K562 (cell line): ENCODE measurements at regions not wholly inside any gene's neighbourhood (a gene's known extent, or its start where the extent isn't known, plus 50 kb on each side); places are given as distances from the start of the nearest gene placed in this dataset.

Experiments
- ATAC-seq: fragments of 200-7000 bp; cut with Tn5 transposase; 3 replicates; pipeline ENCODE4 v1.9.1; 2020; ENCODE audit warnings: moderate library complexity
- BruUV-seq: library from RNA; stranded (reverse); fragments of 400-500 nt; replicated peaks from 2 replicates; lab custom pipeline; 2021; lab: Mats Ljungman, UMichigan
- CTCF ChIA-PET: fragments of 300-600 bp; formaldehyde crosslinking; extraction: SDS; loops from one replicate; lab custom pipeline; 2021; ENCODE audit warnings: low intra/inter-chr PET ratio; lab: Yijun Ruan, JAX
- POLR2A ChIA-PET: fragments of 300-600, 350-650 bp; sonication (Branson Sonifier 250); formaldehyde crosslinking; extraction: SDS; loops from one replicate; lab custom pipeline; 2021; ENCODE audit warnings: antibody characterized with exemption, inconsistent platforms; lab: Yijun Ruan, JAX
- DNase-seq, 4 experiments: peaks; one replicate each; pipeline versions ENCODE4 v3.0.0 to v3.0.0-alpha.2; 2011 to 2018; ENCODE audit warnings: low spot score in 3 of 4, mixed read lengths in 3 of 4; ENCODE audit errors: extremely low read depth in 1 of 4
- FAIRE-seq: peaks from 2 replicates; lab custom pipeline; 2011; peaks lifted over from hg19 to GRCh38; lab: Jason Lieb, UNC
- H2AFZ ChIP-seq: 2 replicates; pipeline ENCODE4 v1.6.0; 2011; ENCODE audit warnings: low read depth, low read length, control low read depth, inconsistent platforms
- H3K27ac ChIP-seq: fragments of 200-600 bp; 3 replicates; pipeline ENCODE4 v1.8.0; 2011; ENCODE audit warnings: low read depth, mild to moderate bottlenecking, control low read depth, inconsistent platforms, low read length, moderate library complexity, mixed read lengths; ENCODE audit errors: extremely low read depth
- H3K27me3 ChIP-seq, 2 experiments: fragments of 300-600 bp in 1 of 2; 2 replicates in 1 of 2; 3 replicates in 1 of 2; pipeline versions ENCODE4 v1.6.0 to v1.8.0; 2011; ENCODE audit warnings: inconsistent platforms in 2 of 2, low read length in 2 of 2, mild to moderate bottlenecking in 1 of 2, mixed read lengths in 1 of 2, moderate library complexity in 1 of 2; ENCODE audit not compliant: control insufficient read depth in 2 of 2, insufficient read depth in 2 of 2
- H3K36me3 ChIP-seq: fragments of 300-600 bp; 3 replicates; pipeline ENCODE4 v1.8.0; 2011; ENCODE audit warnings: mild to moderate bottlenecking, low read length, inconsistent platforms; ENCODE audit not compliant: control insufficient read depth, insufficient read depth
- H3K4me1 ChIP-seq, 2 experiments: fragments of 200-600 bp in 1 of 2; replicated peaks in 1 of 2; 2 replicates in 1 of 2; 3 replicates in 1 of 2; pipeline versions ENCODE4 v1.5.1 to v1.8.0; 2011; ENCODE audit warnings: inconsistent platforms in 2 of 2, low read length in 2 of 2, mild to moderate bottlenecking in 1 of 2, mixed read lengths in 1 of 2, moderate library complexity in 1 of 2; ENCODE audit not compliant: control insufficient read depth in 2 of 2, insufficient read depth in 2 of 2
- H3K4me2 ChIP-seq: 2 replicates; pipeline ENCODE4 v1.6.1; 2011; ENCODE audit warnings: low read length, control low read depth, inconsistent platforms, mixed read lengths; ENCODE audit not compliant: insufficient read depth
- H3K4me3 ChIP-seq: fragments of 200-600 bp; sonication (generic), shearing (Covaris generic); 2 replicates; pipeline ENCODE4 v1.5.1; 2016; ENCODE audit warnings: control low read depth, inconsistent platforms
- H3K79me2 ChIP-seq: fragments of 200-600 bp; 3 replicates; pipeline ENCODE4 v1.8.0; 2011; ENCODE audit warnings: low read length, inconsistent platforms; ENCODE audit not compliant: control insufficient read depth, insufficient read depth
- H3K9ac ChIP-seq, 2 experiments: 2 replicates each; pipeline versions ENCODE4 v1.6.0 to v1.6.1; 2011; ENCODE audit warnings: low read depth in 2 of 2, low read length in 2 of 2, control low read depth in 1 of 2, inconsistent platforms in 1 of 2, mild to moderate bottlenecking in 1 of 2, mixed read lengths in 1 of 2; ENCODE audit not compliant: insufficient read depth in 1 of 2
- H3K9me1 ChIP-seq: one replicate; pipeline ENCODE4 v1.6.0; 2011; ENCODE audit warnings: inconsistent platforms, mild to moderate bottlenecking, low read length, moderate library complexity; ENCODE audit not compliant: control insufficient read depth, insufficient read depth
- H3K9me3 ChIP-seq: replicated peaks from 2 replicates; pipeline ENCODE4 v1.5.1; 2011; ENCODE audit warnings: low read depth, low read length, inconsistent platforms; ENCODE audit not compliant: control insufficient read depth, insufficient read depth
- H4K20me1 ChIP-seq: replicated peaks from 2 replicates; pipeline ENCODE4 v1.6.1; 2011; ENCODE audit warnings: low read length, inconsistent platforms, mixed read lengths; ENCODE audit not compliant: control insufficient read depth, insufficient read depth
- ARID3B ChIP-seq: fragments of 250-450 bp; sonication (Bioruptor Pico); IDR thresholded peaks from 2 replicates; pipeline ENCODE4 v1.4.0; 2020; ENCODE audit warnings: borderline replicate concordance
- GTF3C2 ChIP-seq: IDR thresholded peaks from 3 replicates; pipeline ENCODE4 v1.6.1; 2011; ENCODE audit warnings: borderline replicate concordance, mild to moderate bottlenecking, moderate library complexity; ENCODE audit not compliant: insufficient read length; ENCODE audit errors: extremely low read depth
- HDGF ChIP-seq: fragments of 450-650 bp; IDR thresholded peaks from 2 replicates; pipeline ENCODE4 v1.6.1; 2016
- KLF13 ChIP-seq: fragments of 450-650 bp; IDR thresholded peaks from 2 replicates; pipeline ENCODE4 v1.6.1; 2016; ENCODE audit warnings: missing genetic modification characterization, low read depth, mild to moderate bottlenecking, missing compliant biosample characterization, moderate library complexity, borderline replicate concordance
- LCOR ChIP-seq: sonication (generic); formaldehyde crosslinking; IDR thresholded peaks from 2 replicates; pipeline ENCODE4 v1.8.0; 2022; ENCODE audit warnings: mild to moderate bottlenecking, missing genetic modification reagents
- PHTF2 ChIP-seq: fragments of 250-450 bp; sonication (Bioruptor Pico); IDR thresholded peaks from 2 replicates; pipeline ENCODE4 v1.5.0; 2021; ENCODE audit warnings: mild to moderate bottlenecking
- SMAD3 ChIP-seq: fragments of 450-650 bp; formaldehyde crosslinking; conservative IDR thresholded peaks from 2 replicates; pipeline ENCODE4 v1.4.0; 2020; ENCODE audit warnings: mild to moderate bottlenecking
- ZNF431 ChIP-seq: sonication (generic); formaldehyde crosslinking; IDR thresholded peaks from 2 replicates; pipeline ENCODE4 v1.8.0; 2022; ENCODE audit warnings: mild to moderate bottlenecking, missing genetic modification reagents
- WGBS: fragments of 100-300 bp; shearing (Covaris generic); methylation state at CpG from one replicate; pipeline ENCODE4 v1.1.6; 2016; ENCODE audit warnings: low coverage, mixed read lengths; ENCODE audit not compliant: insufficient coverage; ENCODE audit errors: missing lambda C conversion rate; 5-methylcytosine and 5-hydroxymethylcytosine counted together
- in situ Hi-C: fragments of 300-500 bp; cut with MboI; formaldehyde crosslinking; loops from 4 replicates; pipeline ENCODE4 v1.15.0; 2018; ENCODE audit warnings: inconsistent platforms, mixed read lengths
- intact Hi-C: fragments of 100-400 bp; cut with micrococcal nuclease; formaldehyde crosslinking; loops from 2 replicates; pipeline ENCODE4 v1.14.2; 2022
- TF ChIP-seq, protein P1 (sequence below): fragments of 450-650 bp; formaldehyde crosslinking; IDR thresholded peaks from 2 replicates; pipeline ENCODE4 v1.4.0; 2020; ENCODE audit warnings: mild to moderate bottlenecking, moderate library complexity
- TF ChIP-seq, protein P2 (sequence below): sonication (generic); formaldehyde crosslinking; IDR thresholded peaks from 2 replicates; pipeline ENCODE4 v1.8.1; 2023; ENCODE audit warnings: mild to moderate bottlenecking, missing genetic modification reagents
- TF ChIP-seq, protein P3 (sequence below): sonication (generic); formaldehyde crosslinking; IDR thresholded peaks from 2 replicates; pipeline ENCODE4 v1.8.1; 2023; ENCODE audit warnings: mild to moderate bottlenecking, missing genetic modification reagents

GRCh38 chr2:159851941-159852340 is 53.9 kb upstream of the CD302 start:
- intact Hi-C loops: no loop called here
- DNase-seq (no peak), FAIRE-seq (no peak), ATAC-seq (no peak)
- in situ Hi-C loops: no loop called here
- Histone ChIP-seq H3K4me1 (no peaks in the 10 kb centered on the region), H3K4me3 (no peak overlapping the region), H3K9me3 (no peaks in the 10 kb centered on the region), H3K9ac (no peak overlapping the region), H3K36me3 (no peaks in the 10 kb centered on the region), H3K79me2 (no peaks in the 10 kb centered on the region), H3K4me2 (no peak overlapping the region), H2AFZ (no peak overlapping the region), H3K27me3 (peaks cover 5 to 6% of the 10 kb centered on the region in 2 experiments; a peak in 3 of 5 replicates), H3K27ac (no peak overlapping the region), H3K9me1 (no peaks in the 10 kb centered on the region), H4K20me1 (no peaks in the 10 kb centered on the region)
- BruUV-seq: no TSS peak
- ChIA-PET POLR2A (no interaction called here), CTCF (no interaction called here)
- 5% methylated on average over 2 of the region's 2 CpGs for WGBS
- TF ChIP-seq SMAD3 (CRISPR knock-in tag) (no peak), GTF3C2 (no peak), ARID3B (no peak), PHTF2 (CRISPR knock-in tag) (no peak), KLF13 (tag) (no peak), LCOR (no peak), HDGF (no peak), ZNF431 (CRISPR knock-in tag) (no peak)
- TF ChIP-seq, protein P1, sequence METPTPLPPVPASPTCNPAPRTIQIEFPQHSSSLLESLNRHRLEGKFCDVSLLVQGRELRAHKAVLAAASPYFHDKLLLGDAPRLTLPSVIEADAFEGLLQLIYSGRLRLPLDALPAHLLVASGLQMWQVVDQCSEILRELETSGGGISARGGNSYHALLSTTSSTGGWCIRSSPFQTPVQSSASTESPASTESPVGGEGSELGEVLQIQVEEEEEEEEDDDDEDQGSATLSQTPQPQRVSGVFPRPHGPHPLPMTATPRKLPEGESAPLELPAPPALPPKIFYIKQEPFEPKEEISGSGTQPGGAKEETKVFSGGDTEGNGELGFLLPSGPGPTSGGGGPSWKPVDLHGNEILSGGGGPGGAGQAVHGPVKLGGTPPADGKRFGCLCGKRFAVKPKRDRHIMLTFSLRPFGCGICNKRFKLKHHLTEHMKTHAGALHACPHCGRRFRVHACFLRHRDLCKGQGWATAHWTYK (CRISPR knock-in tag): no peak
- TF ChIP-seq, protein P2, sequence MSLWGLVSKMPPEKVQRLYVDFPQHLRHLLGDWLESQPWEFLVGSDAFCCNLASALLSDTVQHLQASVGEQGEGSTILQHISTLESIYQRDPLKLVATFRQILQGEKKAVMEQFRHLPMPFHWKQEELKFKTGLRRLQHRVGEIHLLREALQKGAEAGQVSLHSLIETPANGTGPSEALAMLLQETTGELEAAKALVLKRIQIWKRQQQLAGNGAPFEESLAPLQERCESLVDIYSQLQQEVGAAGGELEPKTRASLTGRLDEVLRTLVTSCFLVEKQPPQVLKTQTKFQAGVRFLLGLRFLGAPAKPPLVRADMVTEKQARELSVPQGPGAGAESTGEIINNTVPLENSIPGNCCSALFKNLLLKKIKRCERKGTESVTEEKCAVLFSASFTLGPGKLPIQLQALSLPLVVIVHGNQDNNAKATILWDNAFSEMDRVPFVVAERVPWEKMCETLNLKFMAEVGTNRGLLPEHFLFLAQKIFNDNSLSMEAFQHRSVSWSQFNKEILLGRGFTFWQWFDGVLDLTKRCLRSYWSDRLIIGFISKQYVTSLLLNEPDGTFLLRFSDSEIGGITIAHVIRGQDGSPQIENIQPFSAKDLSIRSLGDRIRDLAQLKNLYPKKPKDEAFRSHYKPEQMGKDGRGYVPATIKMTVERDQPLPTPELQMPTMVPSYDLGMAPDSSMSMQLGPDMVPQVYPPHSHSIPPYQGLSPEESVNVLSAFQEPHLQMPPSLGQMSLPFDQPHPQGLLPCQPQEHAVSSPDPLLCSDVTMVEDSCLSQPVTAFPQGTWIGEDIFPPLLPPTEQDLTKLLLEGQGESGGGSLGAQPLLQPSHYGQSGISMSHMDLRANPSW (CRISPR knock-in tag): no peak
- TF ChIP-seq, protein P3, sequence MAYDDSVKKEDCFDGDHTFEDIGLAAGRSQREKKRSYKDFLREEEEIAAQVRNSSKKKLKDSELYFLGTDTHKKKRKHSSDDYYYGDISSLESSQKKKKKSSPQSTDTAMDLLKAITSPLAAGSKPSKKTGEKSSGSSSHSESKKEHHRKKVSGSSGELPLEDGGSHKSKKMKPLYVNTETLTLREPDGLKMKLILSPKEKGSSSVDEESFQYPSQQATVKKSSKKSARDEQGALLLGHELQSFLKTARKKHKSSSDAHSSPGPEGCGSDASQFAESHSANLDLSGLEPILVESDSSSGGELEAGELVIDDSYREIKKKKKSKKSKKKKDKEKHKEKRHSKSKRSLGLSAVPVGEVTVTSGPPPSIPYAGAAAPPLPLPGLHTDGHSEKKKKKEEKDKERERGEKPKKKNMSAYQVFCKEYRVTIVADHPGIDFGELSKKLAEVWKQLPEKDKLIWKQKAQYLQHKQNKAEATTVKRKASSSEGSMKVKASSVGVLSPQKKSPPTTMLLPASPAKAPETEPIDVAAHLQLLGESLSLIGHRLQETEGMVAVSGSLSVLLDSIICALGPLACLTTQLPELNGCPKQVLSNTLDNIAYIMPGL (CRISPR knock-in tag): no peak
